H1 (cell line): ENCODE measurements at regions not wholly inside any gene's neighbourhood (a gene's known extent, or its start where the extent isn't known, plus 50 kb on each side); places are given as distances from the start of the nearest gene placed in this dataset.

Experiments
- CTCF ChIA-PET: fragments of 300-600 bp; sonication (Branson Sonifier 250); formaldehyde crosslinking; loops from one replicate; lab custom pipeline; 2021; ENCODE audit not compliant: partially characterized antibody; lab: Charles Lee
- POLR2A ChIA-PET: fragments of 300-600 bp; sonication (Branson Sonifier 250); formaldehyde crosslinking; loops from one replicate; lab custom pipeline; 2021; ENCODE audit warnings: inconsistent platforms; ENCODE audit not compliant: partially characterized antibody; lab: Charles Lee
- DNase-seq, 2 experiments: peaks; one replicate each; pipeline versions ENCODE4 v3.0.0 to v3.0.0-alpha.2; 2010 to 2022; ENCODE audit warnings: low spot score in 2 of 2, low read depth in 1 of 2, mixed read lengths in 1 of 2
- FAIRE-seq: peaks from 2 replicates; lab custom pipeline; 2011; peaks lifted over from hg19 to GRCh38; lab: Jason Lieb, UNC
- H2AFZ ChIP-seq: 2 replicates; pipeline ENCODE4 v1.8.1; 2012; ENCODE audit warnings: low read length, inconsistent platforms
- H2AK5ac ChIP-seq: 2 replicates; pipeline ENCODE4 v1.6.1; 2013; ENCODE audit warnings: low read depth, low read length
- H2BK120ac ChIP-seq: replicated peaks from 2 replicates; pipeline ENCODE3; 2013; ENCODE audit warnings: low read depth, low read length, inconsistent platforms
- H2BK12ac ChIP-seq: 2 replicates; pipeline ENCODE4 v1.6.1; 2013; ENCODE audit warnings: low read depth, low read length
- H2BK15ac ChIP-seq: 2 replicates; pipeline ENCODE4 v1.6.1; 2013; ENCODE audit warnings: low read length
- H2BK20ac ChIP-seq: 2 replicates; pipeline ENCODE4 v1.6.1; 2013; ENCODE audit warnings: low read length
- H2BK5ac ChIP-seq: 2 replicates; pipeline ENCODE4 v1.6.1; 2013; ENCODE audit warnings: low read depth, low read length
- H3K14ac ChIP-seq: 2 replicates; pipeline ENCODE4 v1.6.1; 2013; ENCODE audit warnings: inconsistent platforms; ENCODE audit not compliant: insufficient read length
- H3K18ac ChIP-seq: 2 replicates; pipeline ENCODE4 v1.6.1; 2013; ENCODE audit warnings: low read length; ENCODE audit errors: extremely low read depth
- H3K23ac ChIP-seq: 2 replicates; pipeline ENCODE4 v1.6.1; 2013; ENCODE audit warnings: inconsistent platforms; ENCODE audit not compliant: insufficient read length
- H3K23me2 ChIP-seq: 2 replicates; pipeline ENCODE4 v1.6.1; 2013; ENCODE audit warnings: low read depth, low read length
- H3K27ac ChIP-seq: 2 replicates; pipeline ENCODE4 v1.6.1; 2011; ENCODE audit warnings: low read depth, low read length, inconsistent platforms
- H3K27me3 ChIP-seq, 4 experiments: replicated peaks in 1 of 4; 1 replicate in 1 of 4; 2 replicates in 3 of 4; pipeline versions ENCODE4 v1.6.1 to v1.8.1; 2011 to 2013; ENCODE audit warnings: low read length in 3 of 4, mild to moderate bottlenecking in 3 of 4, inconsistent platforms in 2 of 4, mixed read lengths in 2 of 4, moderate library complexity in 1 of 4; ENCODE audit not compliant: control insufficient read depth in 3 of 4, insufficient read depth in 3 of 4; ENCODE audit errors: extremely low read depth in 1 of 4
- H3K36me3 ChIP-seq, 4 experiments: 2 replicates each; pipeline versions ENCODE4 v1.6.1 to v1.8.1; 2011 to 2013; ENCODE audit warnings: mild to moderate bottlenecking in 4 of 4, low read length in 3 of 4, moderate library complexity in 2 of 4, control low read depth in 1 of 4, inconsistent platforms in 1 of 4; ENCODE audit not compliant: insufficient read depth in 4 of 4, control insufficient read depth in 2 of 4
- H3K4ac ChIP-seq: replicated peaks from 2 replicates; pipeline ENCODE3; 2013; ENCODE audit warnings: low read length, low read depth, mixed read lengths, inconsistent platforms; ENCODE audit not compliant: insufficient read length
- H3K4me1 ChIP-seq, 4 experiments: replicated peaks in 1 of 4; 1 replicate in 1 of 4; 2 replicates in 3 of 4; pipeline versions ENCODE4 v1.6.1 to v1.8.1; 2011 to 2013; ENCODE audit warnings: low read length in 3 of 4, inconsistent platforms in 2 of 4, mixed read lengths in 1 of 4; ENCODE audit not compliant: insufficient read depth in 4 of 4, control insufficient read depth in 3 of 4
- H3K4me2 ChIP-seq, 2 experiments: 2 replicates each; pipeline versions ENCODE4 v1.6.1 to v1.8.1; 2011 to 2013; ENCODE audit warnings: low read depth in 2 of 2, low read length in 2 of 2, control low read depth in 1 of 2, inconsistent platforms in 1 of 2, mild to moderate bottlenecking in 1 of 2; ENCODE audit not compliant: insufficient read depth in 1 of 2
- H3K4me3 ChIP-seq, 4 experiments: fragments of 200-600, 300-600 bp in 1 of 4; sonication (generic), shearing (Covaris generic), sonication (Bioruptor Twin) in 1 of 4; 2 replicates each; pipeline versions ENCODE4 v1.5.1 to v1.8.1; 2011 to 2016; ENCODE audit warnings: low read length in 4 of 4, low read depth in 3 of 4, control low read depth in 2 of 4, inconsistent platforms in 2 of 4, mild to moderate bottlenecking in 2 of 4, mixed read lengths in 1 of 4, moderate library complexity in 1 of 4; ENCODE audit not compliant: insufficient read depth in 2 of 4; ENCODE audit errors: extremely low read depth in 1 of 4
- H3K56ac ChIP-seq: replicated peaks from 2 replicates; pipeline ENCODE3; 2013; ENCODE audit warnings: low read depth, mild to moderate bottlenecking, mixed read lengths, low read length, inconsistent platforms; ENCODE audit not compliant: insufficient read length
- H3K79me1 ChIP-seq: 2 replicates; pipeline ENCODE4 v1.6.1; 2013; ENCODE audit warnings: low read depth, low read length, control low read depth
- H3K79me2 ChIP-seq, 2 experiments: 2 replicates each; pipeline versions ENCODE4 v1.6.1 to v1.8.1; 2012 to 2013; ENCODE audit warnings: low read length in 2 of 2, mild to moderate bottlenecking in 2 of 2, inconsistent platforms in 1 of 2; ENCODE audit not compliant: insufficient read depth in 2 of 2, control insufficient read depth in 1 of 2
- H3K9ac ChIP-seq, 4 experiments: replicated peaks in 1 of 4; 1 replicate in 1 of 4; 2 replicates in 3 of 4; pipeline versions ENCODE4 v1.6.1 to v1.8.1; 2011 to 2013; ENCODE audit warnings: low read depth in 3 of 4, low read length in 3 of 4, control low read depth in 2 of 4, mild to moderate bottlenecking in 2 of 4, moderate library complexity in 2 of 4, inconsistent platforms in 1 of 4; ENCODE audit errors: extremely low read depth in 1 of 4
- H3K9me3 ChIP-seq, 2 experiments: 2 replicates each; pipeline versions ENCODE4 v1.6.1 to v1.8.1; 2012 to 2013; ENCODE audit warnings: mild to moderate bottlenecking in 2 of 2, moderate library complexity in 2 of 2, control low read depth in 1 of 2, inconsistent platforms in 1 of 2, low read depth in 1 of 2, low read length in 1 of 2, mixed read lengths in 1 of 2; ENCODE audit not compliant: insufficient read depth in 2 of 2
- H4K20me1 ChIP-seq, 2 experiments: replicated peaks in 1 of 2; 2 replicates each; pipeline versions ENCODE3 to v1.8.1; 2011 to 2013; ENCODE audit warnings: inconsistent platforms in 2 of 2, low read length in 2 of 2, mild to moderate bottlenecking in 1 of 2; ENCODE audit not compliant: insufficient read depth in 2 of 2, control insufficient read depth in 1 of 2
- H4K5ac ChIP-seq: 2 replicates; pipeline ENCODE4 v1.6.1; 2013; ENCODE audit warnings: low read length, low read depth, mixed read lengths, inconsistent platforms; ENCODE audit not compliant: insufficient read length
- H4K8ac ChIP-seq: 2 replicates; pipeline ENCODE4 v1.8.0; 2013; ENCODE audit warnings: mild to moderate bottlenecking, moderate library complexity, low read length, inconsistent platforms; ENCODE audit not compliant: insufficient read depth; ENCODE audit errors: extremely low read depth
- H4K91ac ChIP-seq: replicated peaks from 2 replicates; pipeline ENCODE3; 2013; ENCODE audit warnings: low read length, mixed read lengths, inconsistent platforms; ENCODE audit not compliant: insufficient read length
- BACH1 ChIP-seq: IDR thresholded peaks from 2 replicates; pipeline ENCODE4 v1.6.1; 2012; ENCODE audit warnings: low read length, improper control_type of control experiment
- CEBPB ChIP-seq: IDR thresholded peaks from 2 replicates; pipeline ENCODE4 v1.6.1; 2012; ENCODE audit warnings: low read depth, low read length
- CHD1 ChIP-seq: IDR thresholded peaks from 2 replicates; pipeline ENCODE4 v1.6.1; 2012; ENCODE audit warnings: low read depth, low read length, improper control_type of control experiment
- GTF2F1 ChIP-seq: IDR thresholded peaks from 2 replicates; pipeline ENCODE4 v1.6.1; 2012; ENCODE audit warnings: low read depth, low read length, improper control_type of control experiment, borderline replicate concordance
- JUN ChIP-seq: IDR thresholded peaks from 2 replicates; pipeline ENCODE4 v1.6.1; 2011; ENCODE audit warnings: low read depth, mild to moderate bottlenecking, improper control_type of control experiment, low read length
- JUND ChIP-seq: IDR thresholded peaks from 2 replicates; pipeline ENCODE4 v1.6.1; 2011; ENCODE audit warnings: mild to moderate bottlenecking, improper control_type of control experiment, low read length
- MAX ChIP-seq: IDR thresholded peaks from 2 replicates; pipeline ENCODE4 v1.6.1; 2012; ENCODE audit warnings: inconsistent platforms
- NRF1 ChIP-seq: IDR thresholded peaks from 2 replicates; pipeline ENCODE4 v1.6.1; 2011; ENCODE audit warnings: mild to moderate bottlenecking, low read depth, low read length, improper control_type of control experiment
- PHF8 ChIP-seq: fragments of 200-600 bp; sonication (generic); conservative IDR thresholded peaks from 2 replicates; pipeline ENCODE4 v1.7.1; 2012; ENCODE audit warnings: low read depth, mild to moderate bottlenecking, inconsistent platforms, low read length, moderate library complexity
- POLR2A ChIP-seq, 2 experiments: IDR thresholded peaks; 1 replicate in 1 of 2; 2 replicates in 1 of 2; pipeline ENCODE4 v1.6.1; 2011; ENCODE audit warnings: low read depth in 2 of 2, low read length in 2 of 2, mild to moderate bottlenecking in 2 of 2; ENCODE audit errors: control extremely low read depth in 1 of 2
- POU5F1 ChIP-seq: IDR thresholded peaks from 2 replicates; pipeline ENCODE4 v1.6.1; 2011; ENCODE audit warnings: low read depth, mild to moderate bottlenecking, low read length, moderate library complexity
- SIN3A ChIP-seq, 2 experiments: IDR thresholded peaks in 1 of 2; conservative IDR thresholded peaks in 1 of 2; 2 replicates each; pipeline ENCODE4 v1.6.1; 2011 to 2012; ENCODE audit warnings: low read length in 2 of 2, improper control_type of control experiment in 1 of 2, low read depth in 1 of 2, mild to moderate bottlenecking in 1 of 2
- SIX5 ChIP-seq: IDR thresholded peaks from 2 replicates; pipeline ENCODE4 v1.6.1; 2011; ENCODE audit warnings: mild to moderate bottlenecking, low read depth, low read length
- SP2 ChIP-seq: IDR thresholded peaks from 2 replicates; pipeline ENCODE4 v1.6.1; 2012; ENCODE audit warnings: mild to moderate bottlenecking, low read length, inconsistent platforms
- SRF ChIP-seq: IDR thresholded peaks from 2 replicates; pipeline ENCODE4 v1.6.1; 2011; ENCODE audit warnings: mild to moderate bottlenecking, low read depth, low read length, moderate library complexity
- TCF12 ChIP-seq: IDR thresholded peaks from 2 replicates; pipeline ENCODE4 v1.6.1; 2011; ENCODE audit warnings: low read depth, mild to moderate bottlenecking, low read length
- ZNF274 ChIP-seq: IDR thresholded peaks from 2 replicates; pipeline ENCODE4 v1.7.0; 2012; ENCODE audit warnings: low read length, borderline replicate concordance; ENCODE audit errors: extremely low read depth
- WGBS, 2 experiments: shearing (Covaris generic) in 1 of 2; methylation state at CpG; one replicate each; pipeline versions ENCODE4 v1.1.6 to v1.1.7; 2013 to 2015; ENCODE audit warnings: low lambda C conversion rate in 2 of 2, mixed read lengths in 2 of 2, inconsistent platforms in 1 of 2, low coverage in 1 of 2, missing lambda C conversion rate in 1 of 2; ENCODE audit not compliant: insufficient replicate concordance in 2 of 2, insufficient coverage in 1 of 2, insufficient read length in 1 of 2; ENCODE audit errors: extremely low coverage in 1 of 2, missing lambda C conversion rate in 1 of 2; 5-methylcytosine and 5-hydroxymethylcytosine counted together

- no peak for DNase-seq
- H3K18ac ChIP-seq = no peak overlapping the region
- FAIRE-seq = no peak
- H2BK15ac ChIP-seq = no peak overlapping the region
- H2BK120ac ChIP-seq = no peak overlapping the region
- no peak overlapping the region for H3K4me3 ChIP-seq
- H3K4ac ChIP-seq = no peak overlapping the region
- CTCF ChIA-PET = no interaction called here
- H3K23ac ChIP-seq = no peak overlapping the region
- no peaks in the 10 kb centered on the region; a peak in 1 of 7 replicates for H3K27me3 ChIP-seq
- H3K9me3 ChIP-seq = no peaks in the 10 kb centered on the region
- H4K20me1 ChIP-seq = no peaks in the 10 kb centered on the region
- H4K8ac ChIP-seq = no peak overlapping the region
- H3K36me3 ChIP-seq = no peaks in the 10 kb centered on the region
- H3K56ac ChIP-seq = no peak overlapping the region
- no peaks in the 10 kb centered on the region for H3K79me2 ChIP-seq
- no peak overlapping the region for H2BK12ac ChIP-seq
- H3K79me1 ChIP-seq = no peaks in the 10 kb centered on the region
- H2AFZ ChIP-seq = no peak overlapping the region
- H2BK5ac ChIP-seq = no peak overlapping the region
- H3K27ac ChIP-seq = no peak overlapping the region
- peaks cover 0 to 16% (median 10%) of the 10 kb centered on the region in 4 experiments; a peak in 6 of 7 replicates for H3K4me1 ChIP-seq
- no peak overlapping the region for H4K91ac ChIP-seq
- no peak overlapping the region for H3K4me2 ChIP-seq
- H3K14ac ChIP-seq = no peak overlapping the region
- no peak overlapping the region for H3K9ac ChIP-seq
- H3K23me2 ChIP-seq = no peaks in the 10 kb centered on the region
- H2AK5ac ChIP-seq = no peak overlapping the region
- 92% methylated on average over 2 of the region's 2 CpGs; no CpG with 5 or more reads in 1 of the 2 experiments for WGBS, 2 experiments
- H4K5ac ChIP-seq = no peak overlapping the region
- no peak overlapping the region for H2BK20ac ChIP-seq
- POLR2A ChIA-PET = no interaction called here
- TF ChIP-seq SIN3A (conservative IDR thresholded peaks at IDR 0.05 in 1 of 2, IDR thresholded peaks at IDR 0.05 in 1 of 2; ENCODE audit: low read depth in 1 of 2, low read length in 2 of 2) = no peak
- TF ChIP-seq SRF = no peak
- TF ChIP-seq POU5F1 = no peak
- TF ChIP-seq JUND = no peak
- no peak for TF ChIP-seq MAX
- TF ChIP-seq SIX5 = no peak
- no peak for TF ChIP-seq CEBPB
- TF ChIP-seq BACH1 = no peak
- no peak for TF ChIP-seq GTF2F1
- TF ChIP-seq NRF1 = no peak
- no peak for TF ChIP-seq POLR2A (IDR thresholded peaks at IDR 0.05; ENCODE audit: control extremely low read depth in 1 of 2, low read depth in 2 of 2, low read length in 2 of 2)
- TF ChIP-seq CHD1 = no peak
- TF ChIP-seq PHF8 = no peak
- no peak for TF ChIP-seq TCF12
- no peak for TF ChIP-seq JUN
- TF ChIP-seq SP2 = no peak
- no peak for TF ChIP-seq ZNF274
These were observed 59.2 kb upstream of the ATL2 start for GRCh38 chr2:38436227-38436664.
